Peyer's patch (tissue), 4 donors: ENCODE measurements at regions not wholly inside any gene's neighbourhood (a gene's known extent, or its start where the extent isn't known, plus 50 kb on each side); places are given as distances from the start of the nearest gene placed in this dataset.

Experiments
- POLR2A ChIP-seq, 2 donors: fragments of 450-650 bp; IDR thresholded peaks; one replicate each; pipeline ENCODE4 v1.5.1; 2017; ENCODE audit warnings: antibody characterized with exemption in 2 of 2, mild to moderate bottlenecking in 2 of 2, moderate library complexity in 2 of 2
- TF ChIP-seq, protein P1 (sequence below), 6 experiments: fragments of 450-650 bp in 4 of 6; fragments of 200-600 bp in 2 of 6; sonication (generic) in 1 of 6; IDR thresholded peaks; one replicate each; pipeline ENCODE4 v1.5.1; 2017 to 2019; ENCODE audit warnings: antibody characterized with exemption in 6 of 6, mild to moderate bottlenecking in 3 of 6, moderate library complexity in 1 of 6

- TF ChIP-seq POLR2A (IDR thresholded peaks at IDR 0.05) = no peak
- TF ChIP-seq, protein P1, sequence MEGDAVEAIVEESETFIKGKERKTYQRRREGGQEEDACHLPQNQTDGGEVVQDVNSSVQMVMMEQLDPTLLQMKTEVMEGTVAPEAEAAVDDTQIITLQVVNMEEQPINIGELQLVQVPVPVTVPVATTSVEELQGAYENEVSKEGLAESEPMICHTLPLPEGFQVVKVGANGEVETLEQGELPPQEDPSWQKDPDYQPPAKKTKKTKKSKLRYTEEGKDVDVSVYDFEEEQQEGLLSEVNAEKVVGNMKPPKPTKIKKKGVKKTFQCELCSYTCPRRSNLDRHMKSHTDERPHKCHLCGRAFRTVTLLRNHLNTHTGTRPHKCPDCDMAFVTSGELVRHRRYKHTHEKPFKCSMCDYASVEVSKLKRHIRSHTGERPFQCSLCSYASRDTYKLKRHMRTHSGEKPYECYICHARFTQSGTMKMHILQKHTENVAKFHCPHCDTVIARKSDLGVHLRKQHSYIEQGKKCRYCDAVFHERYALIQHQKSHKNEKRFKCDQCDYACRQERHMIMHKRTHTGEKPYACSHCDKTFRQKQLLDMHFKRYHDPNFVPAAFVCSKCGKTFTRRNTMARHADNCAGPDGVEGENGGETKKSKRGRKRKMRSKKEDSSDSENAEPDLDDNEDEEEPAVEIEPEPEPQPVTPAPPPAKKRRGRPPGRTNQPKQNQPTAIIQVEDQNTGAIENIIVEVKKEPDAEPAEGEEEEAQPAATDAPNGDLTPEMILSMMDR (IDR thresholded peaks at IDR 0.05) = no peak
Measured at GRCh38 chr21:16522548-16522947, 792.8 kb downstream of the USP25 start.
